ENCODE measurements at regions not wholly inside any gene's neighbourhood (a gene's known extent, or its start where the extent isn't known, plus 50 kb on each side); places are given as distances from the start of the nearest gene placed in this dataset.

- DNase-seq (ENCODE audit: low spot score) (no peak), ATAC-seq (no peak)
- TF ChIP-seq USF2 (CRISPR knock-in tag; IDR thresholded peaks at IDR 0.05) = no peak
- TF ChIP-seq ZNF512 (CRISPR knock-in tag; IDR thresholded peaks at IDR 0.05; ENCODE audit: borderline replicate concordance) = no peak
- TF ChIP-seq ATF2 (CRISPR knock-in tag; IDR thresholded peaks at IDR 0.05; ENCODE audit: borderline replicate concordance, low read depth) = no peak
- H3K27me3 Mint-ChIP-seq (ENCODE audit: low read depth) = peaks cover 9% of the 10 kb centered on the region
- peaks cover 65% of the 10 kb centered on the region for H3K9me3 Mint-ChIP-seq
- CTCF ChIA-PET = no interaction called here
- H3K36me3 Mint-ChIP-seq = peaks cover 62% of the 10 kb centered on the region
- no peak overlapping the region for H3K27ac Mint-ChIP-seq
- POLR2A ChIA-PET = no interaction called here
- H3K4me3 Mint-ChIP-seq = no peak overlapping the region
- no peaks in the 10 kb centered on the region for H3K4me1 Mint-ChIP-seq
These were observed 602.9 kb downstream of the NPHP4 start for GRCh38 chr1:5389101-5389885.

GRCh38 chr1:5388622-5389021 is 603.6 kb downstream of the NPHP4 start:
- no peak for DNase-seq (ENCODE audit: low spot score)
- CTCF ChIA-PET = no interaction called here
- Mint-ChIP-seq H3K9me3 (peaks cover 60% of the 10 kb centered on the region), H3K27me3 (ENCODE audit: low read depth) (peaks cover 9% of the 10 kb centered on the region), H3K27ac (no peak overlapping the region), H3K4me3 (no peak overlapping the region), H3K36me3 (peaks cover 55% of the 10 kb centered on the region), H3K4me1 (no peaks in the 10 kb centered on the region)
- TF ChIP-seq MXD4 (CRISPR knock-in tag; IDR thresholded peaks at IDR 0.05; ENCODE audit: borderline replicate concordance) = no peak
- no peak for TF ChIP-seq SP1 (CRISPR knock-in tag; conservative IDR thresholded peaks at IDR 0.05)
- no peak for TF ChIP-seq NR1H2 (CRISPR knock-in tag; IDR thresholded peaks at IDR 0.05)
- no peak for ATAC-seq
- POLR2A ChIA-PET = no interaction called here

- Mint-ChIP-seq H3K4me1 (no peaks in the 10 kb centered on the region), H3K4me3 (no peak overlapping the region), H3K27me3 (ENCODE audit: low read depth) (0 out of 2 replicates have a peak, but pooled peaks cover 2% of the 10 kb centered on the region), H3K9me3 (peaks cover 53% of the 10 kb centered on the region), H3K36me3 (peaks cover 49% of the 10 kb centered on the region), H3K27ac (no peak overlapping the region)
- POLR2A ChIA-PET = no interaction called here
- CTCF ChIA-PET = no interaction called here
- DNase-seq (ENCODE audit: low spot score) = no peak
- ATAC-seq = no peak
- TF ChIP-seq CTCF (IDR thresholded peaks at IDR 0.05) (no peak), ZNF425 (CRISPR knock-in tag; conservative IDR thresholded peaks at IDR 0.05) (no peak), IRF2 (CRISPR knock-in tag; IDR thresholded peaks at IDR 0.05; ENCODE audit: borderline replicate concordance, low read depth) (no peak), NFE2L1 (CRISPR knock-in tag; IDR thresholded peaks at IDR 0.05) (no peak), JUN (CRISPR knock-in tag; IDR thresholded peaks at IDR 0.05) (no peak), ZBTB43 (CRISPR knock-in tag; IDR thresholded peaks at IDR 0.05) (no peak), FOXP4 (CRISPR knock-in tag; IDR thresholded peaks at IDR 0.05) (no peak), USF1 (CRISPR knock-in tag; IDR thresholded peaks at IDR 0.05) (no peak), OVOL2 (CRISPR knock-in tag; IDR thresholded peaks at IDR 0.05; ENCODE audit: borderline replicate concordance) (no peak), ZMAT4 (CRISPR knock-in tag; IDR thresholded peaks at IDR 0.05) (no peak), ZNF317 (CRISPR knock-in tag; IDR thresholded peaks at IDR 0.05; ENCODE audit: borderline replicate concordance, low read depth) (no peak), HMGA2 (CRISPR knock-in tag; IDR thresholded peaks at IDR 0.05) (no peak), ZNF121 (CRISPR knock-in tag; IDR thresholded peaks at IDR 0.05) (no peak)
These were observed 605.9 kb downstream of the NPHP4 start for GRCh38 chr1:5386371-5386770.

Measured in WTC11 (cell line).